HL-60 (cell line): ENCODE measurements at regions not wholly inside any gene's neighbourhood (a gene's known extent, or its start where the extent isn't known, plus 50 kb on each side); places are given as distances from the start of the nearest gene placed in this dataset.

ENCODE experiments used
- DNase-seq, 2 experiments: peaks; one replicate each; pipeline ENCODE4 v3.0.0-alpha.2; 2010 to 2020; ENCODE audit warnings: low read depth in 1 of 2, low spot score in 1 of 2
- H3K27ac ChIP-seq: fragments of 250-450 bp; sonication (Bioruptor Pico); replicated peaks from 2 replicates; pipeline ENCODE4 v1.5.1; 2020; ENCODE audit warnings: mild to moderate bottlenecking, moderate library complexity
- H3K27me3 ChIP-seq: fragments of 250-450 bp; sonication (Bioruptor Pico); 2 replicates; pipeline ENCODE4 v1.5.1; 2021; ENCODE audit warnings: mild to moderate bottlenecking, moderate library complexity; ENCODE audit not compliant: insufficient read depth, poor library complexity, severe bottlenecking
- H3K4me3 ChIP-seq: replicated peaks from 2 replicates; pipeline ENCODE4 v1.5.1; 2011; ENCODE audit warnings: mild to moderate bottlenecking, control low read depth, low read length; ENCODE audit not compliant: insufficient read depth
- GABPA ChIP-seq: IDR thresholded peaks from 2 replicates; pipeline ENCODE4 v1.6.1; 2012; ENCODE audit warnings: low read depth
- POLR2AphosphoS5 ChIP-seq: IDR thresholded peaks from 2 replicates; pipeline ENCODE4 v1.6.1; 2012; ENCODE audit warnings: low read depth
- REST ChIP-seq: IDR thresholded peaks from 2 replicates; pipeline ENCODE4 v1.6.1; 2012; ENCODE audit warnings: low read depth; ENCODE audit not compliant: insufficient replicate concordance
- SPI1 ChIP-seq: IDR thresholded peaks from 2 replicates; pipeline ENCODE4 v1.6.1; 2012; ENCODE audit warnings: low read depth, mild to moderate bottlenecking, borderline replicate concordance
- TF ChIP-seq, protein P1 (sequence below): IDR thresholded peaks from one replicate; pipeline ENCODE4 v1.5.1; 2011; ENCODE audit warnings: low read length, control low read depth, inconsistent platforms; ENCODE audit not compliant: insufficient read depth

- Histone ChIP-seq H3K4me3 (no peak overlapping the region), H3K27ac (no peak overlapping the region), H3K27me3 (no peaks in the 10 kb centered on the region)
- DNase-seq = no peak
- TF ChIP-seq GABPA = no peak
- TF ChIP-seq SPI1 = no peak
- TF ChIP-seq, protein P1, sequence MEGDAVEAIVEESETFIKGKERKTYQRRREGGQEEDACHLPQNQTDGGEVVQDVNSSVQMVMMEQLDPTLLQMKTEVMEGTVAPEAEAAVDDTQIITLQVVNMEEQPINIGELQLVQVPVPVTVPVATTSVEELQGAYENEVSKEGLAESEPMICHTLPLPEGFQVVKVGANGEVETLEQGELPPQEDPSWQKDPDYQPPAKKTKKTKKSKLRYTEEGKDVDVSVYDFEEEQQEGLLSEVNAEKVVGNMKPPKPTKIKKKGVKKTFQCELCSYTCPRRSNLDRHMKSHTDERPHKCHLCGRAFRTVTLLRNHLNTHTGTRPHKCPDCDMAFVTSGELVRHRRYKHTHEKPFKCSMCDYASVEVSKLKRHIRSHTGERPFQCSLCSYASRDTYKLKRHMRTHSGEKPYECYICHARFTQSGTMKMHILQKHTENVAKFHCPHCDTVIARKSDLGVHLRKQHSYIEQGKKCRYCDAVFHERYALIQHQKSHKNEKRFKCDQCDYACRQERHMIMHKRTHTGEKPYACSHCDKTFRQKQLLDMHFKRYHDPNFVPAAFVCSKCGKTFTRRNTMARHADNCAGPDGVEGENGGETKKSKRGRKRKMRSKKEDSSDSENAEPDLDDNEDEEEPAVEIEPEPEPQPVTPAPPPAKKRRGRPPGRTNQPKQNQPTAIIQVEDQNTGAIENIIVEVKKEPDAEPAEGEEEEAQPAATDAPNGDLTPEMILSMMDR = no peak
- no peak for TF ChIP-seq REST
- TF ChIP-seq POLR2AphosphoS5 = no peak
These were observed 107.7 kb downstream of the SLC25A46 start for GRCh38 chr5:110846398-110847001.

GRCh38 chr5:110851357-110851756 is 112.5 kb downstream of the SLC25A46 start:
- Histone ChIP-seq H3K4me3 (no peak overlapping the region), H3K27me3 (no peaks in the 10 kb centered on the region), H3K27ac (no peak overlapping the region)
- no peak for DNase-seq
- TF ChIP-seq REST = no peak
- TF ChIP-seq POLR2AphosphoS5 = no peak
- no peak for TF ChIP-seq GABPA
- TF ChIP-seq, protein P1 = no peak

DNA sequence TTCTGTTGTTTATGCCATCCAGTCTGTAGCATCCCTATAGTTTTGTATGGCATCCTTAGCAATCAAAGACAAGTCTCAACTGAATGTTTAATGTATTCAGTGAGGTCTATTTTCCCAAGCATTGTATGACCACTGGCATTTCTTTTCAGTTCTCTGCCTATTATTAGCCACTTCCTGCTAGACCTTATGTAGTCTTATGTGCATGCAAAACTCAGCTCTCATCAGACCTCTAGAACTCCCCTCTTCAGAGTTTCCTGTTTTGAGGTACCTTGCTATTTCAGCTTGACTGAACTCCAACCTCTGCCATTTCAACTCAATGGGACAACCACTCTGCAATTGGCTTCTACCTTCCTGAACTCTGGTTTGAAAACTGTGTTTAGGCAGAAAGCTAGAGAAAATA is 113.2 kb downstream of the SLC25A46 start:
- no peak for DNase-seq
- H3K27ac ChIP-seq = no peak overlapping the region
- no peak overlapping the region for H3K4me3 ChIP-seq
- no peaks in the 10 kb centered on the region for H3K27me3 ChIP-seq
- TF ChIP-seq GABPA (no peak), POLR2AphosphoS5 (no peak), SPI1 (no peak), REST (no peak)
- TF ChIP-seq, protein P1 = no peak
